Type B pancreatic cell (in vitro differentiated cells): ENCODE measurements at regions not wholly inside any gene's neighbourhood (a gene's known extent, or its start where the extent isn't known, plus 50 kb on each side); places are given as distances from the start of the nearest gene placed in this dataset.

Source experiments
- DNase-seq: peaks from one replicate; pipeline ENCODE4 v3.0.0; 2021; ENCODE audit warnings: mixed read lengths; ENCODE audit not compliant: unreplicated experiment; ENCODE audit errors: extremely low spot score
- H3K27ac Mint-ChIP-seq: 2 replicates; pipeline ENCODE4 v1.8.0; 2021; ENCODE audit warnings: mild to moderate bottlenecking, mixed read lengths
- H3K27me3 Mint-ChIP-seq: 2 replicates; pipeline ENCODE4 v1.8.0; 2021; ENCODE audit warnings: mixed read lengths
- H3K36me3 Mint-ChIP-seq: 2 replicates; pipeline ENCODE4 v1.8.0; 2021; ENCODE audit warnings: mixed read lengths
- H3K4me1 Mint-ChIP-seq: one replicate; pipeline ENCODE4 v1.8.0; 2021; ENCODE audit warnings: mixed read lengths; ENCODE audit not compliant: unreplicated experiment
- H3K4me3 Mint-ChIP-seq: 2 replicates; pipeline ENCODE4 v1.8.0; 2021; ENCODE audit warnings: mild to moderate bottlenecking, mixed read lengths
- H3K9me3 Mint-ChIP-seq: 2 replicates; pipeline ENCODE4 v1.8.0; 2021; ENCODE audit warnings: mixed read lengths
- TF ChIP-seq, protein P1 (sequence below): fragments of 200-600 bp; sonication (generic); conservative IDR thresholded peaks from 2 replicates; pipeline ENCODE4 v1.5.0; 2021; ENCODE audit warnings: antibody characterized with exemption, mild to moderate bottlenecking

DNA sequence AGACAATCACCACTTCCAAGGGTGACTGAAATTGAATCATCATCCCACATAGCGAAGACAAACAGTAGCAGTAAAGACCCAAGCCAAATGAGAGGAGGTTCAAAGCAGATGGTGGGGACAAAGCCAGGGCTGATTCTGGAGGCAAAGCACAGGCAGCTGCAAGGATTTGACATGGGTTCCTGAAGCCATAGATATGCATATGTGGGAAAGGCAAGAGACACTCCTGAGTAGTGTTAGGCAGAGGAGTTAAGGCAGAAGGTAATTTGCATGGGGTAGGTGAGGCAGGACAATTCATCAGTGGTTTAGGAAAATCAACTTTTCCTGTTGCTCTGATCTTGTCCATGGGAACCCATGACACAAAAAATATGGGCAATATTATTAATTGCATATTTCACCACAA lies 462.8 kb downstream of the FAM181B start:
- no peaks in the 10 kb centered on the region for H3K9me3 Mint-ChIP-seq
- TF ChIP-seq, protein P1, sequence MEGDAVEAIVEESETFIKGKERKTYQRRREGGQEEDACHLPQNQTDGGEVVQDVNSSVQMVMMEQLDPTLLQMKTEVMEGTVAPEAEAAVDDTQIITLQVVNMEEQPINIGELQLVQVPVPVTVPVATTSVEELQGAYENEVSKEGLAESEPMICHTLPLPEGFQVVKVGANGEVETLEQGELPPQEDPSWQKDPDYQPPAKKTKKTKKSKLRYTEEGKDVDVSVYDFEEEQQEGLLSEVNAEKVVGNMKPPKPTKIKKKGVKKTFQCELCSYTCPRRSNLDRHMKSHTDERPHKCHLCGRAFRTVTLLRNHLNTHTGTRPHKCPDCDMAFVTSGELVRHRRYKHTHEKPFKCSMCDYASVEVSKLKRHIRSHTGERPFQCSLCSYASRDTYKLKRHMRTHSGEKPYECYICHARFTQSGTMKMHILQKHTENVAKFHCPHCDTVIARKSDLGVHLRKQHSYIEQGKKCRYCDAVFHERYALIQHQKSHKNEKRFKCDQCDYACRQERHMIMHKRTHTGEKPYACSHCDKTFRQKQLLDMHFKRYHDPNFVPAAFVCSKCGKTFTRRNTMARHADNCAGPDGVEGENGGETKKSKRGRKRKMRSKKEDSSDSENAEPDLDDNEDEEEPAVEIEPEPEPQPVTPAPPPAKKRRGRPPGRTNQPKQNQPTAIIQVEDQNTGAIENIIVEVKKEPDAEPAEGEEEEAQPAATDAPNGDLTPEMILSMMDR, result no peak
- H3K4me1 Mint-ChIP-seq, result no peaks in the 10 kb centered on the region
- peaks cover 9% of the 10 kb centered on the region for H3K27me3 Mint-ChIP-seq
- no peak overlapping the region for H3K27ac Mint-ChIP-seq
- DNase-seq, result no peak
- H3K4me3 Mint-ChIP-seq, result no peak overlapping the region
- no peaks in the 10 kb centered on the region for H3K36me3 Mint-ChIP-seq

DNA sequence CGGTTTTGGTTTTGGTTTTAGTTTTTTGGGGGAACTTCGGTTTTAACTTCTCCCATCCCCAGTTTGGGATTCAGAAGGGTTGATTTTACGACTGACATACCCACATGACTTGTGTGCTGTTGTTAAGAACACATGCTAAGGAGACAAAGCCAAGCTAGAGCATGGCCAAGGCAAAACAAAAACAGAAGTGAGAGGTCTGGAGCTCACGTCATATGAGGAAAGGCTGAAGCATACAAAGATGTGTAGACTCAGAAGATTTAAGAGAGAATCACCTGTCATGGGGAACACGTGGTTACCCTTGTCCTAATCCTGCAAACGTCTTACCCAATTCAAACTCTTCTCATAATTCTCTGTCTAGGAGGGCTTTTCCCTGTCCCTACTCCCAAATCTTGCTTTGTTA lies 465.0 kb downstream of the FAM181B start:
- Mint-ChIP-seq H3K4me1 (no peaks in the 10 kb centered on the region), H3K9me3 (no peaks in the 10 kb centered on the region)

DNA sequence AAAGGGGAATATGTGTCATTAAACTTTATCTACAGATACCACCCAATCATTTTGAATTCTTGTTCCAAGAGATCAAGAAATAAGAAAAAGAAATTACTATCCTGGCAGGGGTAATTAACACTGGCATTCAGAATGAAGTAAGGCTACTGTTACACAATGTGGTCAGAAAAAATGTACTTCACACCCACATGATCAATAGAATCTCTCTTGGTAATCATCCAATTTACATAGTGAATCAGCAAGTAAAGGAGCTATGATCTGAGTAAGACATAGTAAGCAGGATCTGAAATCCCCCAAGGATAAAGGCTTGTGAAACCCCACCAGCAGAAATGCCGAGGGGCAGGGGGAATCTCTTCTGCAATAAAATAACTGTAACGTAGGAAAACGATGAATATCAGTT lies 466.5 kb downstream of the FAM181B start:
- Mint-ChIP-seq H3K9me3 (no peaks in the 10 kb centered on the region), H3K27ac (no peak overlapping the region), H3K4me1 (no peaks in the 10 kb centered on the region), H3K4me3 (no peak overlapping the region), H3K27me3 (peaks cover 7% of the 10 kb centered on the region), H3K36me3 (no peaks in the 10 kb centered on the region)
- DNase-seq, result no peak
- TF ChIP-seq, protein P1, result no peak

More for the DNA sequence above, 465.0 kb downstream of the FAM181B start:
- Mint-ChIP-seq H3K36me3 (no peaks in the 10 kb centered on the region), H3K4me3 (no peak overlapping the region), H3K27me3 (peaks cover 7% of the 10 kb centered on the region), H3K27ac (no peak overlapping the region)
- TF ChIP-seq, protein P1, result no peak
- no peak for DNase-seq

DNA sequence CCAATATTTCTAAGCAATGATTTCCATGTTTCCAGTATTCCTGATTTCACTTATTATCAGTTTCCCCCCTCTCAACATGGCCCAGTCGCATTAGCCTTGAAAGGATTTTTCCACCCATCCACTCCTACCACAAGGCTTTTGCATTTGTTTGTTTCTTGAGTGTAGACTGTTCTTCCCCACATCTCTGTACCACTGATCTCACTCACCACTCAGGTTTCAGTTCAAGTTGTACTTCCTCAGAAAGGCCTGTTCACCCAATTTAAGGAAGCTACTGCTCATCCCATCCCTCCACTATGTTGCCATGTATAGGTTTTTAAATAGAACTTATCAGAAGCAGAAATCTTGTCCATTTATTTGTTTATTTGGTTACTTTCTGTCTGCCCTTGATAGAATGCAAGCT lies 472.3 kb downstream of the FAM181B start:
- H3K27ac Mint-ChIP-seq, result no peak overlapping the region
- no peaks in the 10 kb centered on the region for H3K9me3 Mint-ChIP-seq
- no peak overlapping the region for H3K4me3 Mint-ChIP-seq
- no peaks in the 10 kb centered on the region for H3K4me1 Mint-ChIP-seq
- peaks cover 16% of the 10 kb centered on the region for H3K27me3 Mint-ChIP-seq
- H3K36me3 Mint-ChIP-seq, result no peaks in the 10 kb centered on the region
- TF ChIP-seq, protein P1, result no peak
- no peak for DNase-seq

DNA sequence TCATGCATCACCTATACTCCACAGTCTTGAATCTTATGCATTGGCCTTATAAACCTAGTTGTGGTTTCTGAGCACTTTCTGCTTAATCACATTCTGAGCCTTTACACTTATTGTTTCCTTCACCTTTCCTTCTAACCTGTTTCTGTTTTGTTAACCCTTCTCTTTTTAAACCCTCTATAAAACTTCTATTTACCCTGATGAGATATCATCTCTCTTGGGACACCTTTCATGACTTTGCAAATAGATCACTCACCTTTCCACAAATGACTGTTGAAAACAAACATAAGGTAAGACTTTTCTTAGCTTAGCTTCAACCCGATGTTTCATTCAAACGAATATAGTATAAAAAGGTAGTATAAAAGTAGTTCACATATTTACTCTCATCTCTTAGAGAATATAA lies 483.6 kb downstream of the FAM181B start:
- no peak for DNase-seq
- peaks cover 4% of the 10 kb centered on the region for H3K27me3 Mint-ChIP-seq
- H3K4me3 Mint-ChIP-seq, result no peak overlapping the region
- H3K36me3 Mint-ChIP-seq, result no peaks in the 10 kb centered on the region
- no peaks in the 10 kb centered on the region for H3K4me1 Mint-ChIP-seq
- H3K9me3 Mint-ChIP-seq, result no peaks in the 10 kb centered on the region
- TF ChIP-seq, protein P1, result no peak
- no peak overlapping the region for H3K27ac Mint-ChIP-seq

DNA sequence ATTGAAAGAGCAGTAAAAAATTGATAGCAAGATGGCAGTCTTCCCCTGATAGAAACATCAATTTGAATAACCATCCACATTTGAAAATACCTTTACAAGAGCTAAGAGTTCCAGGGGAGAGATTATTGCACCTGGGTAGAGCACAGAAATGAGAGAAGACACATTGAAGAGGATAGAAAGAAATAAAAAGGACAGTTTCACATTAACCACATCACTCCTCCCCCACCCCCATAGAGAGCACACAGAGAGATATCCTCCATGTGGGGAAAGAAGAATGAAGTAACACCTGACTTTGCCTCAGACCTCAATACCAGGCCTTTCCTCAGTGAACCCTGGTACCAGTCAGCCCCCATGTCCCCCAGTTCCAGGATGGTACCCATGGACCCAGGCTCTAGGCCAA lies 486.7 kb downstream of the FAM181B start:
- no peaks in the 10 kb centered on the region for H3K4me1 Mint-ChIP-seq
- no peaks in the 10 kb centered on the region for H3K36me3 Mint-ChIP-seq
- peaks cover 4% of the 10 kb centered on the region for H3K27me3 Mint-ChIP-seq
- H3K27ac Mint-ChIP-seq, result no peak overlapping the region
- no peak overlapping the region for H3K4me3 Mint-ChIP-seq
- TF ChIP-seq, protein P1, result no peak
- DNase-seq, result no peak
- no peaks in the 10 kb centered on the region for H3K9me3 Mint-ChIP-seq
